ENCODE measurements at regions not wholly inside any gene's neighbourhood (a gene's known extent, or its start where the extent isn't known, plus 50 kb on each side); places are given as distances from the start of the nearest gene placed in this dataset.

- TF ChIP-seq, protein P1, sequence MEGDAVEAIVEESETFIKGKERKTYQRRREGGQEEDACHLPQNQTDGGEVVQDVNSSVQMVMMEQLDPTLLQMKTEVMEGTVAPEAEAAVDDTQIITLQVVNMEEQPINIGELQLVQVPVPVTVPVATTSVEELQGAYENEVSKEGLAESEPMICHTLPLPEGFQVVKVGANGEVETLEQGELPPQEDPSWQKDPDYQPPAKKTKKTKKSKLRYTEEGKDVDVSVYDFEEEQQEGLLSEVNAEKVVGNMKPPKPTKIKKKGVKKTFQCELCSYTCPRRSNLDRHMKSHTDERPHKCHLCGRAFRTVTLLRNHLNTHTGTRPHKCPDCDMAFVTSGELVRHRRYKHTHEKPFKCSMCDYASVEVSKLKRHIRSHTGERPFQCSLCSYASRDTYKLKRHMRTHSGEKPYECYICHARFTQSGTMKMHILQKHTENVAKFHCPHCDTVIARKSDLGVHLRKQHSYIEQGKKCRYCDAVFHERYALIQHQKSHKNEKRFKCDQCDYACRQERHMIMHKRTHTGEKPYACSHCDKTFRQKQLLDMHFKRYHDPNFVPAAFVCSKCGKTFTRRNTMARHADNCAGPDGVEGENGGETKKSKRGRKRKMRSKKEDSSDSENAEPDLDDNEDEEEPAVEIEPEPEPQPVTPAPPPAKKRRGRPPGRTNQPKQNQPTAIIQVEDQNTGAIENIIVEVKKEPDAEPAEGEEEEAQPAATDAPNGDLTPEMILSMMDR (IDR thresholded peaks at IDR 0.05; ENCODE audit: poor library complexity): no peak
- no peak for TF ChIP-seq EZH2phosphoT487 (IDR thresholded peaks at IDR 0.05; ENCODE audit: low read depth, severe bottlenecking, unreplicated experiment)
- TF ChIP-seq EZH2 (IDR thresholded peaks at IDR 0.05; ENCODE audit: borderline replicate concordance): no peak
These were observed 89.3 kb downstream of the NPY start for GRCh38 chr7:24372961-24373955.

Data from hepatocyte (in vitro differentiated cells).